HCT116 (cell line): ENCODE measurements at regions not wholly inside any gene's neighbourhood (a gene's known extent, or its start where the extent isn't known, plus 50 kb on each side); places are given as distances from the start of the nearest gene placed in this dataset.

Source experiments
- ATAC-seq: fragments of 200-7000 bp; cut with Tn5 transposase; 2 replicates; pipeline ENCODE4 v1.9.1; 2020; ENCODE audit warnings: mild to moderate bottlenecking, moderate library complexity
- BruUV-seq: library from RNA; stranded (reverse); fragments of 400-500 nt; replicated peaks from 2 replicates; lab custom pipeline; 2021; lab: Mats Ljungman, UMichigan
- CTCF ChIA-PET: fragments of 300-600 bp; sonication (Branson Sonifier 250); formaldehyde crosslinking; loops from one replicate; lab custom pipeline; 2021; ENCODE audit warnings: antibody characterized with exemption; lab: Charles Lee
- POLR2A ChIA-PET: fragments of 300-600, 350-600 bp; sonication (Branson Sonifier 250); formaldehyde crosslinking; loops from one replicate; lab custom pipeline; 2021; ENCODE audit warnings: antibody characterized with exemption; lab: Charles Lee
- RAD21 ChIA-PET, 2 experiments: fragments of 300-600 bp; sonication (Branson Sonifier 250); formaldehyde crosslinking; loops; one replicate each; lab custom pipeline; 2023; ENCODE audit warnings: low total read pairs in 2 of 2; ENCODE audit not compliant: uncharacterized antibody in 2 of 2, unreplicated experiment in 2 of 2, low non-redundant PET in 1 of 2; lab: Charles Lee
- DNase-seq: peaks from one replicate; pipeline ENCODE4 v3.0.0-alpha.2; 2010; ENCODE audit warnings: low read depth, low spot score
- H2AFZ ChIP-seq: fragments of 200-600 bp; shearing (Covaris generic), sonication (generic); 2 replicates; pipeline ENCODE4 v1.6.1; 2017; ENCODE audit warnings: low read depth, mixed run types, mixed read lengths, antibody characterized with exemption, low read length; ENCODE audit not compliant: poor library complexity, severe bottlenecking
- H3K27ac ChIP-seq: 2 replicates; pipeline ENCODE4 v1.5.1; 2012; ENCODE audit warnings: low read depth, low read length
- H3K27me3 ChIP-seq: fragments of 200-600 bp; sonication (generic); 2 replicates; pipeline ENCODE4 v1.6.1; 2016; ENCODE audit warnings: mixed run types, low read length, mixed read lengths; ENCODE audit not compliant: insufficient read depth
- H3K36me3 ChIP-seq, 2 experiments: fragments of 200-500 bp in 1 of 2; fragments of 200-600 bp in 1 of 2; sonication (Bioruptor generic) in 1 of 2; sonication (generic) in 1 of 2; 2 replicates each; pipeline versions ENCODE4 v1.5.1 to v1.6.1; 2014 to 2016; ENCODE audit warnings: low read length in 2 of 2, inconsistent platforms in 1 of 2, mixed read lengths in 1 of 2, mixed run types in 1 of 2; ENCODE audit not compliant: insufficient read depth in 2 of 2, control insufficient read depth in 1 of 2
- H3K4me1 ChIP-seq, 2 experiments: fragments of 200-600 bp in 1 of 2; sonication (generic) in 1 of 2; 2 replicates each; pipeline versions ENCODE4 v1.5.1 to v1.6.1; 2012 to 2017; ENCODE audit warnings: low read length in 2 of 2, inconsistent platforms in 1 of 2, mild to moderate bottlenecking in 1 of 2, mixed read lengths in 1 of 2, mixed run types in 1 of 2, moderate library complexity in 1 of 2; ENCODE audit not compliant: insufficient read depth in 2 of 2, control insufficient read depth in 1 of 2
- H3K4me2 ChIP-seq: fragments of 200-600 bp; sonication (generic); 2 replicates; pipeline ENCODE4 v1.6.1; 2017; ENCODE audit warnings: mixed run types, low read length, mixed read lengths
- H3K4me3 ChIP-seq, 2 experiments: fragments of 200-600 bp in 1 of 2; sonication (generic) in 1 of 2; replicated peaks in 1 of 2; 2 replicates each; pipeline ENCODE4 v1.5.1; 2011 to 2016; ENCODE audit warnings: low read length in 2 of 2, control low read depth in 1 of 2, low read depth in 1 of 2, mild to moderate bottlenecking in 1 of 2, mixed read lengths in 1 of 2, mixed run types in 1 of 2
- H3K79me2 ChIP-seq: fragments of 200-600 bp; sonication (generic); 2 replicates; pipeline ENCODE4 v1.6.1; 2017; ENCODE audit warnings: mild to moderate bottlenecking, mixed run types, low read length, moderate library complexity, mixed read lengths; ENCODE audit not compliant: insufficient read depth
- H3K9ac ChIP-seq: fragments of 200-600 bp; sonication (generic); 2 replicates; pipeline ENCODE4 v1.6.1; 2016; ENCODE audit warnings: low read length, mixed read lengths
- H3K9me2 ChIP-seq: fragments of 200-600 bp; sonication (generic), shearing (Covaris generic); 2 replicates; pipeline ENCODE4 v1.6.1; 2017; ENCODE audit warnings: mixed run types, mild to moderate bottlenecking, moderate library complexity; ENCODE audit not compliant: insufficient read depth
- H3K9me3 ChIP-seq, 2 experiments: fragments of 200-500 bp in 1 of 2; fragments of 200-600 bp in 1 of 2; sonication (Bioruptor generic) in 1 of 2; sonication (generic) in 1 of 2; 2 replicates each; pipeline ENCODE4 v1.6.1; 2014 to 2017; ENCODE audit warnings: low read length in 2 of 2, mixed read lengths in 2 of 2, inconsistent platforms in 1 of 2, low read depth in 1 of 2, mild to moderate bottlenecking in 1 of 2, mixed run types in 1 of 2, moderate library complexity in 1 of 2; ENCODE audit not compliant: control insufficient read depth in 1 of 2, insufficient read depth in 1 of 2
- H4K20me1 ChIP-seq: fragments of 200-600 bp; sonication (generic), shearing (Covaris generic); 2 replicates; pipeline ENCODE4 v1.6.1; 2017; ENCODE audit warnings: mixed run types, mild to moderate bottlenecking, moderate library complexity; ENCODE audit not compliant: insufficient read depth
- ATF3 ChIP-seq: IDR thresholded peaks from 2 replicates; pipeline ENCODE4 v1.6.1; 2012
- CTCF ChIP-seq, 3 experiments: fragments of 200-600 bp in 1 of 3; sonication (generic) in 1 of 3; IDR thresholded peaks in 2 of 3; conservative IDR thresholded peaks in 1 of 3; 2 replicates each; pipeline ENCODE4 v1.5.1; 2012 to 2017; ENCODE audit warnings: low read depth in 2 of 3, low read length in 2 of 3, antibody characterized with exemption in 1 of 3, borderline replicate concordance in 1 of 3, control low read depth in 1 of 3, mild to moderate bottlenecking in 1 of 3, mixed read lengths in 1 of 3, mixed run types in 1 of 3, moderate library complexity in 1 of 3; ENCODE audit not compliant: insufficient read depth in 1 of 3
- EGR1 ChIP-seq: IDR thresholded peaks from 2 replicates; pipeline ENCODE4 v1.6.1; 2012; ENCODE audit warnings: low read depth
- EZH2 ChIP-seq: fragments of 200-600 bp; sonication (generic); IDR thresholded peaks from 2 replicates; pipeline ENCODE4 v1.6.1; 2017; ENCODE audit warnings: antibody characterized with exemption, mixed run types
- EZH2phosphoT487 ChIP-seq: fragments of 200-600 bp; IDR thresholded peaks from 2 replicates; pipeline ENCODE4 v1.6.1; 2018; ENCODE audit warnings: antibody characterized with exemption, borderline replicate concordance
- FOSL1 ChIP-seq: IDR thresholded peaks from 2 replicates; pipeline ENCODE4 v1.6.1; 2012; ENCODE audit warnings: low read depth
- JUND ChIP-seq: IDR thresholded peaks from 2 replicates; pipeline ENCODE4 v1.6.1; 2012
- MAX ChIP-seq: IDR thresholded peaks from 2 replicates; pipeline ENCODE4 v1.6.1; 2012
- POLR2AphosphoS5 ChIP-seq: IDR thresholded peaks from 2 replicates; pipeline ENCODE4 v1.6.1; 2011; ENCODE audit warnings: mild to moderate bottlenecking, low read depth, low read length, moderate library complexity
- RAD21 ChIP-seq: IDR thresholded peaks from 2 replicates; pipeline ENCODE4 v1.6.1; 2012; ENCODE audit warnings: low read depth, mild to moderate bottlenecking
- YY1 ChIP-seq: IDR thresholded peaks from 2 replicates; pipeline ENCODE4 v1.6.1; 2011; ENCODE audit warnings: low read length, low read depth, moderate library complexity, mild to moderate bottlenecking; ENCODE audit not compliant: insufficient replicate concordance; ENCODE audit errors: extremely low read depth
- ZBTB33 ChIP-seq: IDR thresholded peaks from 2 replicates; pipeline ENCODE4 v1.6.1; 2011; ENCODE audit warnings: mild to moderate bottlenecking, low read length, moderate library complexity; ENCODE audit not compliant: insufficient replicate concordance; ENCODE audit errors: extremely low read depth
- ZFX ChIP-seq: fragments of 450-650 bp; IDR thresholded peaks from 2 replicates; pipeline ENCODE4 v1.6.1; 2017
- ZNF274 ChIP-seq: fragments of 200-500 bp; sonication (Bioruptor generic); IDR thresholded peaks from 2 replicates; pipeline ENCODE4 v1.6.1; 2014; ENCODE audit warnings: mild to moderate bottlenecking, low read depth, low read length, inconsistent platforms
- intact Hi-C: fragments of 100-400 bp; cut with micrococcal nuclease; formaldehyde crosslinking; loops from 2 replicates; pipeline ENCODE4 v1.10.0; 2022

GRCh38 chr2:200121931-200122330 lies 166.5 kb downstream of the MAIP1 start:
- no peaks in the 10 kb centered on the region for H4K20me1 ChIP-seq
- H3K4me3 ChIP-seq = no peak overlapping the region
- no peak overlapping the region for H3K4me2 ChIP-seq
- no peaks in the 10 kb centered on the region for H3K27me3 ChIP-seq
- DNase-seq (no peak), ATAC-seq (no peak)
- H2AFZ ChIP-seq = no peak overlapping the region
- H3K9ac ChIP-seq = no peak overlapping the region
- CTCF ChIA-PET = no interaction called here
- no peaks in the 10 kb centered on the region for H3K9me3 ChIP-seq
- no peaks in the 10 kb centered on the region for H3K79me2 ChIP-seq
- BruUV-seq = no TSS peak
- H3K9me2 ChIP-seq = no peaks in the 10 kb centered on the region
- H3K4me1 ChIP-seq = no peaks in the 10 kb centered on the region
- H3K27ac ChIP-seq = no peak overlapping the region
- TF ChIP-seq EZH2 = no peak
- TF ChIP-seq FOSL1 = no peak
- no peak for TF ChIP-seq CTCF (IDR thresholded peaks at IDR 0.05 in 2 of 3, conservative IDR thresholded peaks at IDR 0.05 in 1 of 3; ENCODE audit: borderline replicate concordance in 1 of 3, insufficient read depth in 1 of 3, low read depth in 2 of 3, low read length in 2 of 3)
- TF ChIP-seq ATF3 = no peak
- no peak for TF ChIP-seq MAX
- no peak for TF ChIP-seq POLR2AphosphoS5
- no peak for TF ChIP-seq YY1
- TF ChIP-seq, all 23 proteins: peak for 0
- RAD21 ChIA-PET = no interaction called here
- intact Hi-C loops = no loop called here
- no peaks in the 10 kb centered on the region for H3K36me3 ChIP-seq
- POLR2A ChIA-PET = no interaction called here

GRCh38 chr2:200122683-200123082 lies 167.3 kb downstream of the MAIP1 start:
- Histone ChIP-seq H3K9me3 (no peaks in the 10 kb centered on the region), H3K9ac (no peak overlapping the region), H3K36me3 (no peaks in the 10 kb centered on the region), H3K4me3 (no peak overlapping the region), H3K27ac (no peak overlapping the region), H4K20me1 (no peaks in the 10 kb centered on the region), H3K9me2 (no peaks in the 10 kb centered on the region), H3K4me2 (no peak overlapping the region), H3K4me1 (no peaks in the 10 kb centered on the region), H3K79me2 (no peaks in the 10 kb centered on the region), H3K27me3 (no peaks in the 10 kb centered on the region), H2AFZ (no peak overlapping the region)
- DNase-seq = no peak
- CTCF ChIA-PET = no interaction called here
- no peak for TF ChIP-seq ZFX
- TF ChIP-seq RAD21 = no peak
- TF ChIP-seq EZH2 = no peak
- no peak for TF ChIP-seq ZBTB33
- TF ChIP-seq MAX = no peak
- no peak for TF ChIP-seq YY1
- no peak for TF ChIP-seq JUND
- no peak for TF ChIP-seq ZNF274
- no peak for TF ChIP-seq ATF3
- TF ChIP-seq EGR1 = no peak
- no peak for TF ChIP-seq EZH2phosphoT487
- intact Hi-C loops = no loop called here
- BruUV-seq = no TSS peak
- RAD21 ChIA-PET = no interaction called here
- POLR2A ChIA-PET = no interaction called here
- no peak for ATAC-seq
